ENCODE measurements at regions not wholly inside any gene's neighbourhood (a gene's known extent, or its start where the extent isn't known, plus 50 kb on each side); places are given as distances from the start of the nearest gene placed in this dataset.

GRCh38 chr16:66266436-66267291 is 99.8 kb upstream of the CDH5 start:
- peak; percentile 14 for TF ChIP-seq CTCF (IDR thresholded peaks at IDR 0.05; ENCODE audit: low read depth, low read length, missing control alignments)
- no peak overlapping the region for H3K4me3 ChIP-seq (replicated peaks; ENCODE audit: low read depth, low read length)
- peak; percentile 95 for DNase-seq (ENCODE audit: extremely low read depth, low read depth)

DNA sequence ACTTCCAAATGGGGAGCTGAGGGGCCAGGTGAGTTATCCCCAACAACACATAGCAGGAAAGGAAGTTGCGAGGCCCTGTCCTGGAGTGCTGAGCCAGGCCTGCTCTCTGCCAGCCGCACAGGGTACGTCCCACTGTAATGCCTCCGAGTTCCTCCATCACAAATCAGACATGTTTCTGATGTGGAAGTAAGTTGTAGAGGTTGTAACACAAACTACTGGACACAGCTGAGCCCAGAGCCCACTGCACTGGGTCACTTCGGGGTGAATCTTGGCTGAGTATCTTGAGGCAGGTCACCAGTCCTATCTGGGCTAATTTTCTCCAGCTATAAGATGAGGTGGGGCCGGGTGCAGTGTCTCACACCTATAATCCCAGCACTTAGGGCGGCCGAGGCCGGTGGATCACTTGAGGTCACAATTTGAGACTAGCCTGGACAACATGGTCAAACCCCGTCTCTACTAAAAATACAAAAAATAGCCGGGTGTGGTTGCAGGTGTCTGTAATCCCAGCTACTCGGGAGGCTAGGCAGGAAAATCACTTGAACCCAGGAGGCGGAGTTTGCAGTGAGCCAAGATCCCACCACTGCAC is 100.8 kb upstream of the CDH5 start:
- no peak for TF ChIP-seq CTCF (IDR thresholded peaks at IDR 0.05; ENCODE audit: low read depth, low read length, missing control alignments)
- H3K4me3 ChIP-seq (replicated peaks; ENCODE audit: low read depth, low read length), result no peak overlapping the region
- no peak for DNase-seq (ENCODE audit: extremely low read depth, low read depth)

DNA sequence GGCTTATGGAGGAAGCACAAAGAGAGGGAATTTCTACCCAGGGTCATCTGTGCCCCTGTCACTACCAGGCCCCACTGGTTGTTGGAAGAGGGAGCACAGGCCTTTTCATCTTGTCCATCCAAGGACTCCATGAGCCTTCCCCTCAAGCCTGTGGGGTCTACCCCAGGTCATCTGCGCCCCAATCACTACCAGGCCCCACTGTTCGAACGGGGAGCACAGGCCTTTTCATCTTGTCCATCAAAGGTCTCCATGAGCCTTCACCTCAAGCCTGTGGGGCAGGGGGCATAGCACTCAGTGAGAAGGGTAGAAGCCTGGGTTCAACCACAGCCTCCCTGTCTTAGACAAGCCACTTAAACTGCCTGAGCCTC is 101.5 kb upstream of the CDH5 start:
- no peak overlapping the region for H3K4me3 ChIP-seq (replicated peaks; ENCODE audit: low read depth, low read length)
- no peak for DNase-seq (ENCODE audit: extremely low read depth, low read depth)
- no peak for TF ChIP-seq CTCF (IDR thresholded peaks at IDR 0.05; ENCODE audit: low read depth, low read length, missing control alignments)

GRCh38 chr16:66264311-66265047 is 102.0 kb upstream of the CDH5 start:
- no peak overlapping the region for H3K4me3 ChIP-seq (replicated peaks; ENCODE audit: low read depth, low read length)
- no peak for TF ChIP-seq CTCF (IDR thresholded peaks at IDR 0.05; ENCODE audit: low read depth, low read length, missing control alignments)
- no peak for DNase-seq (ENCODE audit: extremely low read depth, low read depth)

GRCh38 chr16:66263973-66264310 is 102.5 kb upstream of the CDH5 start:
- TF ChIP-seq CTCF (IDR thresholded peaks at IDR 0.05; ENCODE audit: low read depth, low read length, missing control alignments), result no peak
- DNase-seq (ENCODE audit: extremely low read depth, low read depth), result no peak
- no peak overlapping the region for H3K4me3 ChIP-seq (replicated peaks; ENCODE audit: low read depth, low read length)

DNA sequence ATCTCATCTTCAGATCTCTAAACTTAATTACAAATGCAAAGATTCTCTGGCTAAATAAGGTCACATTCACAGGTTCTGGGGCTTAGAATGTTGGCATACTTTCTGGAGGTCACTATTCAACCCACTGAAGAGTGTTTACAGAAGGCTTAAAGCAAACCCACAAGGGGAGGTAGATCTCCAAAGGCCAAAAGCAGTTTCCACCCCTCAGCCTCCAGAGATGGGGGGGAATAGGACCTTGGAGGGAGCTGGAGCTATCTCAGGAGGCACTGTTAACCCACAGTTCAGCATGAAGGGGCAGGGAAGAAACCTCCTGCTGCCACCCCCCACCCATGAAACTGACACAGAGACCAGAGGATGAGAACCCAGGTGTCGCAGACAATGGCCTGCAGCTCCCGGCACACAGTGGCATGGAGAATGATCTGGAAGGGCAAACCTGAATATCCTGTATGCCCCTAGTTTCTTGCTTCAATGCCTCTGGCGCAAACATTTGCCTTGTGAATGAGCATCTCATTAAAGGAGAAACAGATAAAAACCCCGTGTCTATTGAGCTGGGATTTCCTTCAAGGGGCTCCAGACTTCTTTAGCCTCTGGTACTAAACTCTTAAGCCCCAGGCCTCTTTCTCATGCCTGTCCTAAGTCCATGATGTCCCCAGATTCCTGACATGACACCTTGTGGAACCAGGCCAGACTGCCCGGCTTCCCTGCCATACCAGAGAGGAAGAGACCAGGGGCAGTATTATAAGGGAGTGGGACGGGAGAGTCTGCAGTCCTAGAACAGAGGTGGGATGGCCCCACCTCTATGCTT is 103.1 kb upstream of the CDH5 start:
- TF ChIP-seq CTCF (IDR thresholded peaks at IDR 0.05; ENCODE audit: low read depth, low read length, missing control alignments), result no peak
- no peak for DNase-seq (ENCODE audit: extremely low read depth, low read depth)

More for the DNA sequence above, 103.1 kb upstream of the CDH5 start:
- H3K4me3 ChIP-seq (replicated peaks; ENCODE audit: low read depth, low read length), result no peak overlapping the region
